Body of pancreas (tissue), 4 donors: ENCODE measurements at regions not wholly inside any gene's neighbourhood (a gene's known extent, or its start where the extent isn't known, plus 50 kb on each side); places are given as distances from the start of the nearest gene placed in this dataset.

Source experiments
- ATAC-seq: fragments of 150-250 bp; one replicate; pipeline ENCODE4 v1.9.1; 2016
- DNase-seq, 4 donors: peaks; one replicate each; pipeline ENCODE4 v3.0.0-alpha.2; 2019
- H3K27ac ChIP-seq, 4 donors: fragments of 200-600 bp; sonication (generic); 1 replicate in 3 of 4; 2 replicates in 1 of 4; pipeline versions ENCODE4 v1.5.1 to v1.6.1; 2016 to 2019; ENCODE audit warnings: mild to moderate bottlenecking in 1 of 4, mixed read lengths in 1 of 4, moderate library complexity in 1 of 4
- H3K27me3 ChIP-seq, 2 donors: fragments of 200-600 bp; sonication (generic); one replicate each; pipeline ENCODE4 v1.6.0; 2016; ENCODE audit warnings: mild to moderate bottlenecking in 1 of 2
- H3K36me3 ChIP-seq, 2 donors: fragments of 200-600 bp; sonication (generic); replicated peaks in 1 of 2; 2 replicates each; pipeline ENCODE4 v1.5.1; 2016; ENCODE audit warnings: low read depth in 2 of 2; ENCODE audit not compliant: insufficient read depth in 1 of 2
- H3K4me1 ChIP-seq: fragments of 200-600 bp; sonication (generic); one replicate; pipeline ENCODE4 v1.6.0; 2016
- H3K4me3 ChIP-seq, 2 donors: fragments of 200-600 bp; sonication (generic); 1 replicate in 1 of 2; 2 replicates in 1 of 2; pipeline ENCODE4 v1.5.1; 2016 to 2019
- H3K9me3 ChIP-seq, 3 donors: fragments of 200-600 bp; sonication (generic); 1 replicate in 2 of 3; 2 replicates in 1 of 3; pipeline ENCODE4 v1.5.1; 2016
- POLR2A ChIP-seq, 3 donors: fragments of 450-650 bp; IDR thresholded peaks; one replicate each; pipeline ENCODE4 v1.6.1; 2016; ENCODE audit warnings: antibody characterized with exemption in 3 of 3, mild to moderate bottlenecking in 2 of 3
- WGBS, 2 donors: methylation state at CpG; one replicate each; pipeline ENCODE4 v1.1.5; 2017; 5-methylcytosine and 5-hydroxymethylcytosine counted together
- intact Hi-C: fragments of 100-400 bp; cut with DNase I; formaldehyde crosslinking; loops from one replicate; pipeline ENCODE4 v1.15.1; 2023
- TF ChIP-seq, protein P1 (sequence below), 7 experiments: fragments of 450-650 bp in 4 of 7; fragments of 200-600 bp in 3 of 7; sonication (generic) in 3 of 7; IDR thresholded peaks; one replicate each; pipeline ENCODE4 v1.5.1; 2016 to 2019; ENCODE audit warnings: antibody characterized with exemption in 7 of 7

- Histone ChIP-seq H3K9me3 (no peaks in the 10 kb centered on the region), H3K4me3 (no peak overlapping the region), H3K27me3 (no peaks in the 10 kb centered on the region), H3K36me3 (no peaks in the 10 kb centered on the region), H3K4me1 (no peaks in the 10 kb centered on the region), H3K27ac (no peak overlapping the region)
- DNase-seq (no peak), ATAC-seq (no peak)
- TF ChIP-seq, protein P1, sequence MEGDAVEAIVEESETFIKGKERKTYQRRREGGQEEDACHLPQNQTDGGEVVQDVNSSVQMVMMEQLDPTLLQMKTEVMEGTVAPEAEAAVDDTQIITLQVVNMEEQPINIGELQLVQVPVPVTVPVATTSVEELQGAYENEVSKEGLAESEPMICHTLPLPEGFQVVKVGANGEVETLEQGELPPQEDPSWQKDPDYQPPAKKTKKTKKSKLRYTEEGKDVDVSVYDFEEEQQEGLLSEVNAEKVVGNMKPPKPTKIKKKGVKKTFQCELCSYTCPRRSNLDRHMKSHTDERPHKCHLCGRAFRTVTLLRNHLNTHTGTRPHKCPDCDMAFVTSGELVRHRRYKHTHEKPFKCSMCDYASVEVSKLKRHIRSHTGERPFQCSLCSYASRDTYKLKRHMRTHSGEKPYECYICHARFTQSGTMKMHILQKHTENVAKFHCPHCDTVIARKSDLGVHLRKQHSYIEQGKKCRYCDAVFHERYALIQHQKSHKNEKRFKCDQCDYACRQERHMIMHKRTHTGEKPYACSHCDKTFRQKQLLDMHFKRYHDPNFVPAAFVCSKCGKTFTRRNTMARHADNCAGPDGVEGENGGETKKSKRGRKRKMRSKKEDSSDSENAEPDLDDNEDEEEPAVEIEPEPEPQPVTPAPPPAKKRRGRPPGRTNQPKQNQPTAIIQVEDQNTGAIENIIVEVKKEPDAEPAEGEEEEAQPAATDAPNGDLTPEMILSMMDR (IDR thresholded peaks at IDR 0.05): no peak
- no peak for TF ChIP-seq POLR2A (IDR thresholded peaks at IDR 0.05)
- WGBS, 2 donors: 88 to 91% methylated on average over 4 of the region's 4 CpGs
- intact Hi-C loops: no loop called here
These were observed 135.9 kb upstream of the TWIST2 start for GRCh38 chr2:238712011-238712410.

- intact Hi-C loops: no loop called here
- Histone ChIP-seq H3K4me3 (no peak overlapping the region), H3K27me3 (no peaks in the 10 kb centered on the region), H3K36me3 (no peaks in the 10 kb centered on the region), H3K4me1 (no peaks in the 10 kb centered on the region), H3K27ac (no peak overlapping the region), H3K9me3 (no peaks in the 10 kb centered on the region)
- TF ChIP-seq, protein P1 (IDR thresholded peaks at IDR 0.05): no peak
- no peak for TF ChIP-seq POLR2A (IDR thresholded peaks at IDR 0.05)
- no peak for DNase-seq
- no peak for ATAC-seq
- 68 to 69% methylated on average over 6 of the region's 6 CpGs for WGBS, 2 donors
These were observed 134.6 kb upstream of the TWIST2 start for GRCh38 chr2:238713198-238713826.

DNA sequence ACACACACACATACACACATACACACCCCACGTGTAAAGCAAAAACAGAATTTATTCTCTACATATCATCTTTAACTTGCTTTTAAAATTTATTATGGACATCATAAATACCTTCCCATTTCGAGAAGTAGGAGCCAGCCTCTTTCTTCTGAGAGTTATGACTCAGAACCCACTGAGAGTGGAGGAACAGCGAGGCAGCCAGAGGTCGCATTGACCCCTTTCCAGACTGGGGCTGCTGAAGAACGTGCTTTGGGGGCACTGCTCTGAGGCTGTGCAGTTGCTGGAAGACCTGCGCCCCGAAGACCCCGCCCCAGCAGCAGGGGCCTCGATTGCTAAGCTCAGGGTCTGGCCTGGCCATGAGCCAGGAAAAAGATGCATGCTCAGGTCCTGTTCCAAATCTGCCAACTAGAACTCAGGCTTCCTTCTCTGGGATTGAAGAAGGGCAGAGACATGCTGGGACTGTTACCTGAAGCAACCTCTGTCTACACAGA, 133.8 kb upstream of the TWIST2 start:
- ATAC-seq: no peak
- TF ChIP-seq, protein P1 (IDR thresholded peaks at IDR 0.05): no peak
- TF ChIP-seq POLR2A (IDR thresholded peaks at IDR 0.05): no peak
- intact Hi-C loops: no loop called here
- H3K27me3 ChIP-seq: no peaks in the 10 kb centered on the region
- H3K27ac ChIP-seq: no peak overlapping the region
- DNase-seq: no peak
- H3K4me1 ChIP-seq: no peaks in the 10 kb centered on the region
- H3K9me3 ChIP-seq: no peaks in the 10 kb centered on the region
- WGBS, 2 donors: 63 to 67% methylated on average over 9 of the region's 9 CpGs
- H3K4me3 ChIP-seq: no peak overlapping the region
- H3K36me3 ChIP-seq: no peaks in the 10 kb centered on the region

- intact Hi-C loops: no loop called here
- Histone ChIP-seq H3K27ac (no peak overlapping the region), H3K4me3 (no peak overlapping the region), H3K27me3 (no peaks in the 10 kb centered on the region), H3K9me3 (no peaks in the 10 kb centered on the region), H3K4me1 (no peaks in the 10 kb centered on the region), H3K36me3 (no peaks in the 10 kb centered on the region)
- 74% methylated on average over 12 of the region's 12 CpGs for WGBS, 2 donors
- DNase-seq (no peak), ATAC-seq (no peak)
- TF ChIP-seq, protein P1 (IDR thresholded peaks at IDR 0.05): no peak
- TF ChIP-seq POLR2A (IDR thresholded peaks at IDR 0.05): no peak
These were observed 131.7 kb upstream of the TWIST2 start for GRCh38 chr2:238716171-238716570.

- Histone ChIP-seq H3K4me1 (no peaks in the 10 kb centered on the region), H3K27me3 (no peaks in the 10 kb centered on the region), H3K27ac (no peak overlapping the region), H3K36me3 (no peaks in the 10 kb centered on the region), H3K4me3 (no peak overlapping the region), H3K9me3 (no peaks in the 10 kb centered on the region)
- DNase-seq (no peak), ATAC-seq (no peak)
- intact Hi-C loops: no loop called here
- no peak for TF ChIP-seq POLR2A (IDR thresholded peaks at IDR 0.05)
- 48 to 50% methylated on average over 17 of the region's 17 CpGs for WGBS, 2 donors
These were observed 131.3 kb upstream of the TWIST2 start for GRCh38 chr2:238716585-238716984.
